ENCODE measurements at regions not wholly inside any gene's neighbourhood (a gene's known extent, or its start where the extent isn't known, plus 50 kb on each side); places are given as distances from the start of the nearest gene placed in this dataset.

GRCh38 chr17:72387487-72387886 is 266.7 kb downstream of the SOX9 start:
- no peak for TF ChIP-seq REST (IDR thresholded peaks at IDR 0.05)
- no peak for TF ChIP-seq CTCF (IDR thresholded peaks at IDR 0.05; ENCODE audit: low read depth, low read length, missing input control)
- TF ChIP-seq RAD21 (IDR thresholded peaks at IDR 0.05): no peak
- no peak for TF ChIP-seq ZBTB33 (IDR thresholded peaks at IDR 0.05)
- TF ChIP-seq TAF1 (conservative IDR thresholded peaks at IDR 0.05): no peak
- TF ChIP-seq RXRA (IDR thresholded peaks at IDR 0.05): no peak
- no peak for TF ChIP-seq JUND (IDR thresholded peaks at IDR 0.05)
- no peak for TF ChIP-seq FOXA2 (IDR thresholded peaks at IDR 0.05)
- no peak for TF ChIP-seq SP1 (IDR thresholded peaks at IDR 0.05)
- TF ChIP-seq, protein P1, sequence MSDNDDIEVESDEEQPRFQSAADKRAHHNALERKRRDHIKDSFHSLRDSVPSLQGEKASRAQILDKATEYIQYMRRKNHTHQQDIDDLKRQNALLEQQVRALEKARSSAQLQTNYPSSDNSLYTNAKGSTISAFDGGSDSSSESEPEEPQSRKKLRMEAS (IDR thresholded peaks at IDR 0.05): no peak
- TF ChIP-seq EGR1 (IDR thresholded peaks at IDR 0.05; ENCODE audit: low read depth in 2 of 2): no peak
- TF ChIP-seq HNF4A (conservative IDR thresholded peaks at IDR 0.05): no peak

Data from liver (tissue), 3 donors.